ENCODE measurements at regions not wholly inside any gene's neighbourhood (a gene's known extent, or its start where the extent isn't known, plus 50 kb on each side); places are given as distances from the start of the nearest gene placed in this dataset.

DNA sequence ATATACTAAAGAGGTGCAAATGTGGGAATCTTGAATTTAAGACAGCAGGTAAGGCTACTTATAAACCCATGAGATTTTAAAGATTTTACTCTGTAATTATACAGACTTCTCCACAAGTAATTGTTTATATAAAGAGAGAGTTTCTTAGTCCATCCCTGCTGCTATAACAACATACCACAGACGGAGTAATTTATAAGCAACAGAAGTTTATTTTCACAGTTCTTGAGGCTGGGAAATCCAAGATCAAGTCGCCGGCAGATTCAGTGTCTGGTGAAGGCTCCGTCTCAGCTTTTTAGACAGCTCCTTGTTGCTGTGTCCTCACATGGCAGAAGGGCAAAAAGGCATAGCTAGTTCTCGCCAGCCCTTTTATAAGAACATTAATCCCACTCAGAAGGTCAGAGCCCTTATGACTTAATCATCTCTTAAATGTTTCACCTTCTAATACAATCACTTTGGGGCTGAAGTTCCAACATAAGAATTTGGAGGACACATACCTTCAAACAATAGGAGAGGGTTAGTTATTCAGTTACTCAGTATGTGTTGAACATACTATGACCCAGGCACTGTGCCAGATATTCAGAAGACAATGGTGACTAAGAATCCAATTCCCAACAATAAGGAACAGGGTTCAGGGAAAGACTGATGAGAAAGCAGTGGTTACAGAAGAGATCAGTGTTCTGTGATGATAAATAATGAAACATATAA is 466.0 kb downstream of the RIT2 start:
- peak; percentile 74 for DNase-seq (ENCODE audit: unreplicated experiment)
- BruUV-seq (replicated peaks), result no TSS peak
- Mint-ChIP-seq H3K4me1 (ENCODE audit: insufficient read depth, unreplicated experiment) (no peaks in the 10 kb centered on the region), H3K36me3 (ENCODE audit: insufficient read depth, unreplicated experiment) (no peaks in the 10 kb centered on the region), H3K4me3 (ENCODE audit: unreplicated experiment) (no peak overlapping the region), H3K9me3 (ENCODE audit: unreplicated experiment) (peaks cover 7% of the 10 kb centered on the region), H3K27ac (ENCODE audit: low read depth, unreplicated experiment) (no peak overlapping the region), H3K27me3 (ENCODE audit: insufficient read depth, unreplicated experiment) (no peaks in the 10 kb centered on the region)
- TF ChIP-seq CTCF (IDR thresholded peaks at IDR 0.05; ENCODE audit: unreplicated experiment), result no peak
- CTCF ChIA-PET, result no interaction called here
- intact Hi-C loops (cut with micrococcal nuclease), result no loop called here
- POLR2A ChIA-PET, result no interaction called here

GRCh38 chr18:42654556-42654955 is 460.9 kb downstream of the RIT2 start:
- DNase-seq (ENCODE audit: unreplicated experiment), result peak; percentile 27

DNA sequence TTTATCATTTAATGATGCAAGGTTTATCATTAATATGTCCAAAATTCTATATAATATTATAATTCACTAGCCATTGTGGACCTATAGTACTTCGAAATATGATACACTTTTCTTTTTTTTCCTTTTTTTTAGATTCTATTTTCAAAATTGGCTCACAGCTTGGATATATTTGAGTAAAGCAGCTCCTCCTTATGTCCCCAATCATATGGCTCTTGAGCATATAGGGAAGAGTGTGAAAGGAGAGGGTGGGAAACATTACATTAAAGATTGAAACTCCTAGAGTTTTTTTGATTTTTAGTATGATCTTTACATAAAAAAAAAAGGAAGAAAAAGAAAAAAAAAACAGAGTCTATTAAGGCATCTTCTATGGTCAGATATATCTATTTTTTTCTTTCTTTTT is 457.9 kb downstream of the RIT2 start:
- intact Hi-C loops (cut with micrococcal nuclease), result no loop called here
- no peak overlapping the region for H3K27ac Mint-ChIP-seq (ENCODE audit: low read depth, unreplicated experiment)
- DNase-seq (ENCODE audit: unreplicated experiment), result no peak
- H3K27me3 Mint-ChIP-seq (ENCODE audit: insufficient read depth, unreplicated experiment), result no peaks in the 10 kb centered on the region
- no peaks in the 10 kb centered on the region for H3K36me3 Mint-ChIP-seq (ENCODE audit: insufficient read depth, unreplicated experiment)
- ChIA-PET POLR2A (no interaction called here), CTCF (no interaction called here)
- no peak for TF ChIP-seq CTCF (IDR thresholded peaks at IDR 0.05; ENCODE audit: unreplicated experiment)
- peaks cover 15% of the 10 kb centered on the region for H3K9me3 Mint-ChIP-seq (ENCODE audit: unreplicated experiment)
- no TSS peak for BruUV-seq (replicated peaks)
- no peaks in the 10 kb centered on the region for H3K4me1 Mint-ChIP-seq (ENCODE audit: insufficient read depth, unreplicated experiment)
- H3K4me3 Mint-ChIP-seq (ENCODE audit: unreplicated experiment), result no peak overlapping the region

More at GRCh38 chr18:42654556-42654955, 460.9 kb downstream of the RIT2 start:
- no TSS peak for BruUV-seq (replicated peaks)
- no peaks in the 10 kb centered on the region for H3K36me3 Mint-ChIP-seq (ENCODE audit: insufficient read depth, unreplicated experiment)
- H3K27me3 Mint-ChIP-seq (ENCODE audit: insufficient read depth, unreplicated experiment), result no peaks in the 10 kb centered on the region
- no peak for TF ChIP-seq CTCF (IDR thresholded peaks at IDR 0.05; ENCODE audit: unreplicated experiment)
- H3K9me3 Mint-ChIP-seq (ENCODE audit: unreplicated experiment), result peaks cover 15% of the 10 kb centered on the region
- POLR2A ChIA-PET, result no interaction called here
- intact Hi-C loops (cut with micrococcal nuclease), result no loop called here
- CTCF ChIA-PET, result no interaction called here
- H3K4me1 Mint-ChIP-seq (ENCODE audit: insufficient read depth, unreplicated experiment), result no peaks in the 10 kb centered on the region
- H3K27ac Mint-ChIP-seq (ENCODE audit: low read depth, unreplicated experiment), result no peak overlapping the region
- H3K4me3 Mint-ChIP-seq (ENCODE audit: unreplicated experiment), result no peak overlapping the region

GRCh38 chr18:42658171-42658570 is 457.3 kb downstream of the RIT2 start:
- H3K36me3 Mint-ChIP-seq (ENCODE audit: insufficient read depth, unreplicated experiment), result no peaks in the 10 kb centered on the region
- no peak for TF ChIP-seq CTCF (IDR thresholded peaks at IDR 0.05; ENCODE audit: unreplicated experiment)
- no peak overlapping the region for H3K4me3 Mint-ChIP-seq (ENCODE audit: unreplicated experiment)
- ChIA-PET CTCF (interaction anchor here (0.7 kb wide), 1 partner anchor 39 kb away, joined by 3 read pairs; no protein-coding TSS in a partner anchor), POLR2A (no interaction called here)
- no peak for DNase-seq (ENCODE audit: unreplicated experiment)
- peaks cover 15% of the 10 kb centered on the region for H3K9me3 Mint-ChIP-seq (ENCODE audit: unreplicated experiment)
- H3K27ac Mint-ChIP-seq (ENCODE audit: low read depth, unreplicated experiment), result no peak overlapping the region
- no TSS peak for BruUV-seq (replicated peaks)
- no peaks in the 10 kb centered on the region for H3K4me1 Mint-ChIP-seq (ENCODE audit: insufficient read depth, unreplicated experiment)
- H3K27me3 Mint-ChIP-seq (ENCODE audit: insufficient read depth, unreplicated experiment), result no peaks in the 10 kb centered on the region
- intact Hi-C loops (cut with micrococcal nuclease), result no loop called here
